IMR-90 (cell line): ENCODE measurements at regions not wholly inside any gene's neighbourhood (a gene's known extent, or its start where the extent isn't known, plus 50 kb on each side); places are given as distances from the start of the nearest gene placed in this dataset.

ENCODE experiments used
- ATAC-seq: fragments of 200-7000 bp; cut with Tn5 transposase; 2 replicates; pipeline ENCODE4 v1.9.1; 2020; ENCODE audit warnings: low read depth, mild to moderate bottlenecking, moderate library complexity
- BruUV-seq: library from RNA; stranded (reverse); fragments of 400-500 nt; replicated peaks from 2 replicates; lab custom pipeline; 2021; lab: Mats Ljungman, UMichigan
- CTCF ChIA-PET: fragments of 300-600 bp; formaldehyde crosslinking; extraction: SDS; loops from one replicate; lab custom pipeline; 2021; ENCODE audit warnings: antibody characterized with exemption; lab: Yijun Ruan, JAX
- POLR2A ChIA-PET: fragments of 300-600 bp; sonication (Branson Sonifier 250); formaldehyde crosslinking; loops from one replicate; lab custom pipeline; 2022; ENCODE audit warnings: antibody characterized with exemption; ENCODE audit not compliant: unreplicated experiment; lab: Charles Lee
- DNase-seq: peaks from one replicate; pipeline ENCODE4 v3.0.0; 2013
- H2AFZ ChIP-seq: replicated peaks from 2 replicates; pipeline ENCODE3; 2013; ENCODE audit warnings: low read length, mild to moderate bottlenecking; ENCODE audit not compliant: poor library complexity
- H2AK5ac ChIP-seq: 2 replicates; pipeline ENCODE4 v1.6.1; 2013; ENCODE audit warnings: low read depth, low read length, inconsistent platforms
- H2AK9ac ChIP-seq: replicated peaks from 2 replicates; pipeline ENCODE3; 2013; ENCODE audit warnings: mild to moderate bottlenecking, low read depth, low read length, moderate library complexity; ENCODE audit not compliant: poor library complexity
- H2BK120ac ChIP-seq: 2 replicates; pipeline ENCODE4 v1.6.1; 2013; ENCODE audit warnings: low read depth, low read length, inconsistent platforms
- H2BK15ac ChIP-seq: 3 replicates; pipeline ENCODE4 v1.6.1; 2013; ENCODE audit warnings: low read depth, low read length, inconsistent platforms
- H2BK20ac ChIP-seq: 2 replicates; pipeline ENCODE4 v1.6.1; 2013; ENCODE audit warnings: low read depth, mild to moderate bottlenecking, inconsistent platforms, low read length, moderate library complexity
- H2BK5ac ChIP-seq: 2 replicates; pipeline ENCODE4 v1.6.1; 2013; ENCODE audit warnings: mild to moderate bottlenecking, low read depth, low read length, inconsistent platforms; ENCODE audit not compliant: poor library complexity, severe bottlenecking
- H3K14ac ChIP-seq: replicated peaks from 2 replicates; pipeline ENCODE4 v1.6.1; 2013; ENCODE audit warnings: low read depth, low read length, inconsistent platforms
- H3K18ac ChIP-seq: 2 replicates; pipeline ENCODE4 v1.6.1; 2013; ENCODE audit warnings: low read depth, low read length, control low read depth
- H3K23ac ChIP-seq: 2 replicates; pipeline ENCODE4 v1.6.1; 2013; ENCODE audit warnings: low read depth, low read length, inconsistent platforms
- H3K27ac ChIP-seq: 2 replicates; pipeline ENCODE4 v1.5.1; 2013; ENCODE audit warnings: mild to moderate bottlenecking, control low read depth, low read length; ENCODE audit not compliant: insufficient read depth
- H3K27me3 ChIP-seq: 2 replicates; pipeline ENCODE4 v1.6.1; 2013; ENCODE audit warnings: low read length; ENCODE audit not compliant: control insufficient read depth, insufficient read depth
- H3K36me3 ChIP-seq: 2 replicates; pipeline ENCODE4 v1.6.1; 2013; ENCODE audit warnings: low read length, mixed read lengths; ENCODE audit not compliant: control insufficient read depth, insufficient read depth
- H3K4ac ChIP-seq: 2 replicates; pipeline ENCODE4 v1.6.1; 2013; ENCODE audit warnings: low read depth, low read length, inconsistent platforms
- H3K4me1 ChIP-seq: 2 replicates; pipeline ENCODE4 v1.6.1; 2013; ENCODE audit warnings: low read length, mixed read lengths; ENCODE audit not compliant: control insufficient read depth, insufficient read depth
- H3K4me2 ChIP-seq: 2 replicates; pipeline ENCODE4 v1.6.1; 2013; ENCODE audit warnings: low read depth, mild to moderate bottlenecking, control low read depth, low read length, moderate library complexity
- H3K4me3 ChIP-seq: 2 replicates; pipeline ENCODE4 v1.5.1; 2013; ENCODE audit warnings: low read depth, mild to moderate bottlenecking, control low read depth, low read length, moderate library complexity; ENCODE audit not compliant: insufficient read depth
- H3K56ac ChIP-seq: 2 replicates; pipeline ENCODE4 v1.6.1; 2013; ENCODE audit warnings: low read length, inconsistent platforms; ENCODE audit not compliant: insufficient read depth; ENCODE audit errors: extremely low read depth
- H3K79me1 ChIP-seq, 2 experiments: 2 replicates each; pipeline ENCODE4 v1.6.1; 2013; ENCODE audit warnings: low read length in 2 of 2, inconsistent platforms in 1 of 2, low read depth in 1 of 2
- H3K9ac ChIP-seq: 2 replicates; pipeline ENCODE4 v1.6.1; 2013; ENCODE audit warnings: low read depth, low read length, control low read depth
- H3K9me1 ChIP-seq: 2 replicates; pipeline ENCODE4 v1.6.1; 2013; ENCODE audit warnings: low read length, inconsistent platforms; ENCODE audit not compliant: insufficient read depth
- H3K9me3 ChIP-seq: 2 replicates; pipeline ENCODE4 v1.6.1; 2013; ENCODE audit warnings: low read length; ENCODE audit not compliant: control insufficient read depth, insufficient read depth
- H4K20me1 ChIP-seq: 2 replicates; pipeline ENCODE4 v1.6.1; 2013; ENCODE audit warnings: low read length, inconsistent platforms; ENCODE audit not compliant: insufficient read depth
- H4K5ac ChIP-seq: 2 replicates; pipeline ENCODE4 v1.6.1; 2013; ENCODE audit warnings: mild to moderate bottlenecking, low read depth, low read length, control low read depth
- H4K8ac ChIP-seq, 2 experiments: 2 replicates each; pipeline ENCODE4 v1.6.1; 2013; ENCODE audit warnings: low read depth in 2 of 2, low read length in 2 of 2, control low read depth in 1 of 2, inconsistent platforms in 1 of 2
- H4K91ac ChIP-seq: 2 replicates; pipeline ENCODE4 v1.6.1; 2013; ENCODE audit warnings: low read depth, low read length, inconsistent platforms; ENCODE audit not compliant: insufficient read depth
- BHLHE40 ChIP-seq: fragments of 150-350 bp; IDR thresholded peaks from 2 replicates; pipeline ENCODE4 v1.6.1; 2016; ENCODE audit warnings: mild to moderate bottlenecking, low read depth, low read length
- CEBPB ChIP-seq: IDR thresholded peaks from 2 replicates; pipeline ENCODE4 v1.6.1; 2012; ENCODE audit warnings: low read depth, low read length, improper control_type of control experiment
- CHD1 ChIP-seq: IDR thresholded peaks from 2 replicates; pipeline ENCODE4 v1.6.1; 2012; ENCODE audit warnings: low read depth, low read length, improper control_type of control experiment
- MAFK ChIP-seq: IDR thresholded peaks from 2 replicates; pipeline ENCODE4 v1.6.1; 2012; ENCODE audit warnings: low read depth, low read length, improper control_type of control experiment
- MAZ ChIP-seq: IDR thresholded peaks from 2 replicates; pipeline ENCODE4 v1.6.1; 2012; ENCODE audit warnings: low read depth, mild to moderate bottlenecking, low read length, improper control_type of control experiment, moderate library complexity, borderline replicate concordance
- MXI1 ChIP-seq: IDR thresholded peaks from 2 replicates; pipeline ENCODE4 v1.6.1; 2012; ENCODE audit warnings: low read depth, mild to moderate bottlenecking, low read length, moderate library complexity, borderline replicate concordance
- POLR2A ChIP-seq: IDR thresholded peaks from 2 replicates; pipeline ENCODE4 v1.6.1; 2012; ENCODE audit warnings: mild to moderate bottlenecking, low read depth, low read length
- RAD21 ChIP-seq: IDR thresholded peaks from 2 replicates; pipeline ENCODE4 v1.6.1; 2012; ENCODE audit warnings: low read length, improper control_type of control experiment
- RCOR1 ChIP-seq: IDR thresholded peaks from 2 replicates; pipeline ENCODE4 v1.6.1; 2012; ENCODE audit warnings: mild to moderate bottlenecking, low read length, improper control_type of control experiment; ENCODE audit not compliant: insufficient replicate concordance
- RFX5 ChIP-seq: IDR thresholded peaks from 2 replicates; pipeline ENCODE4 v1.8.0; 2012; ENCODE audit warnings: low read depth, mild to moderate bottlenecking, low read length, moderate library complexity
- WGBS, 2 experiments: methylation state at CpG; one replicate each; pipeline versions ENCODE4 v1.1.5 to v1.1.7; 2013; ENCODE audit warnings: missing lambda C conversion rate in 2 of 2; ENCODE audit not compliant: insufficient read length in 1 of 2; ENCODE audit errors: extremely low coverage in 2 of 2; 5-methylcytosine and 5-hydroxymethylcytosine counted together
- dilution Hi-C: fragments of 300-500 bp; cut with HindIII; formaldehyde crosslinking; loops from one replicate; pipeline ENCODE4 v1.14.3; 2018; ENCODE audit warnings: low sequenced_read_pairs; ENCODE audit not compliant: unreplicated experiment
- in situ Hi-C: fragments of 300-500 bp; cut with MboI; formaldehyde crosslinking; loops from 3 replicates; pipeline ENCODE4 v1.14.3; 2019; ENCODE audit warnings: low sequenced_read_pairs, inconsistent platforms, mixed read lengths
- intact Hi-C: fragments of 100-400 bp; cut with micrococcal nuclease; formaldehyde crosslinking; loops from 2 replicates; pipeline ENCODE4 v1.10.0; 2022
- TF ChIP-seq, protein P1 (sequence below): conservative IDR thresholded peaks from 2 replicates; pipeline ENCODE4 v1.5.1; 2012; ENCODE audit warnings: mild to moderate bottlenecking, low read depth, low read length, improper control_type of control experiment
- TF ChIP-seq, protein P2 (sequence below): fragments of 150-350 bp; IDR thresholded peaks from 2 replicates; pipeline ENCODE4 v1.6.1; 2017; ENCODE audit warnings: mild to moderate bottlenecking, antibody characterized with exemption, low read length, low read depth

DNA sequence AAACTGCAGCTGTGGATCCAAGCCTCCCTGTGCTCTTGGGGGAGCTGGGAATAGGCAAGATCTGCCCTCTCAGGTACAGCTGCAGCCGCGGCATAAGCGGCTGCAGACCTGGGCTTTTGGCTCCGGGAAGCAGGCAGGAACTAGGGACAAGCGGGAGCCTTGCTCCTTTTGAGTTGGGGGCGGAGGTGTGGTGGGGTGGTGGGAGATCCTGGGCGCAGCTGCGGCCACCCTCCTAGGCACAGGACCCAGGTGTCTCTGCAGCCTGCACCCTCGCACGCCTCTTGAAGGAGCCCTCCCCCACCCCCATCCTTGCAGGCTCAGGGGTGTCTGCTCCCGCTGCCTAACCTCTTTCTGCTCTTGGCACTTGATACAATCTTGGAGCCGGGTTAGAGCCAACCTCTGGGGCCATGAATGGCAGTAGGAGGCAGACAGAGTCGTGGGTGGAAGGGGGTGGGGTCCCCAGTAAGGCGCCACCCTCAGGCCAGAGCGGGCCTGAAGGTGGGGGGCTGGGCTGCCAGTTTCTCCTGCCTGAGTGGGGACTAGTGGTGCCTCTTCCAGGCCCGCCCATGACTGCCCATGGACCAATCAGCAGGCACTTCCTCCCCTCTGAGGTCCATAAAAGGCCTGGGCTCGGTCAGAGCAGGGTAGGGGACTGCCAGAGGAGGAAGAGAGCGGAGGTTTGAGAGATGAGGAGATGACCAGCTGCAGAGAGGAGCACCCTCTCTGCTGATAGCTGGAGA is 267.6 kb upstream of the TNC start:
- Histone ChIP-seq H2AFZ (no peak overlapping the region), H2BK5ac (no peak overlapping the region), H3K9ac (no peak overlapping the region), H3K18ac (no peak overlapping the region), H4K20me1 (no peaks in the 10 kb centered on the region), H2BK15ac (no peak overlapping the region), H4K8ac (no peak overlapping the region), H2BK20ac (no peak overlapping the region), H3K4me2 (no peak overlapping the region), H2BK120ac (no peak overlapping the region), H4K91ac (no peak overlapping the region), H2AK9ac (no peak overlapping the region), H3K9me3 (peaks cover 10% of the 10 kb centered on the region), H3K9me1 (no peaks in the 10 kb centered on the region), H3K56ac (no peak overlapping the region), H3K14ac (no peak overlapping the region), H3K27ac (no peak overlapping the region), H3K36me3 (no peaks in the 10 kb centered on the region), H3K27me3 (no peaks in the 10 kb centered on the region), H2AK5ac (no peak overlapping the region), H3K4ac (no peak overlapping the region), H3K79me1 (no peaks in the 10 kb centered on the region), H4K5ac (no peak overlapping the region), H3K4me3 (no peak overlapping the region), H3K23ac (no peak overlapping the region), H3K4me1 (no peaks in the 10 kb centered on the region)
- 100% methylated on average over 2 of the region's 18 CpGs; no CpG with 5 or more reads in 1 of the 2 experiments for WGBS, 2 experiments
- TF ChIP-seq RAD21 = no peak
- no peak for TF ChIP-seq MAZ
- TF ChIP-seq RFX5 = no peak
- TF ChIP-seq, protein P1, sequence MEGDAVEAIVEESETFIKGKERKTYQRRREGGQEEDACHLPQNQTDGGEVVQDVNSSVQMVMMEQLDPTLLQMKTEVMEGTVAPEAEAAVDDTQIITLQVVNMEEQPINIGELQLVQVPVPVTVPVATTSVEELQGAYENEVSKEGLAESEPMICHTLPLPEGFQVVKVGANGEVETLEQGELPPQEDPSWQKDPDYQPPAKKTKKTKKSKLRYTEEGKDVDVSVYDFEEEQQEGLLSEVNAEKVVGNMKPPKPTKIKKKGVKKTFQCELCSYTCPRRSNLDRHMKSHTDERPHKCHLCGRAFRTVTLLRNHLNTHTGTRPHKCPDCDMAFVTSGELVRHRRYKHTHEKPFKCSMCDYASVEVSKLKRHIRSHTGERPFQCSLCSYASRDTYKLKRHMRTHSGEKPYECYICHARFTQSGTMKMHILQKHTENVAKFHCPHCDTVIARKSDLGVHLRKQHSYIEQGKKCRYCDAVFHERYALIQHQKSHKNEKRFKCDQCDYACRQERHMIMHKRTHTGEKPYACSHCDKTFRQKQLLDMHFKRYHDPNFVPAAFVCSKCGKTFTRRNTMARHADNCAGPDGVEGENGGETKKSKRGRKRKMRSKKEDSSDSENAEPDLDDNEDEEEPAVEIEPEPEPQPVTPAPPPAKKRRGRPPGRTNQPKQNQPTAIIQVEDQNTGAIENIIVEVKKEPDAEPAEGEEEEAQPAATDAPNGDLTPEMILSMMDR = no peak
- no peak for TF ChIP-seq MXI1
- TF ChIP-seq, protein P2, sequence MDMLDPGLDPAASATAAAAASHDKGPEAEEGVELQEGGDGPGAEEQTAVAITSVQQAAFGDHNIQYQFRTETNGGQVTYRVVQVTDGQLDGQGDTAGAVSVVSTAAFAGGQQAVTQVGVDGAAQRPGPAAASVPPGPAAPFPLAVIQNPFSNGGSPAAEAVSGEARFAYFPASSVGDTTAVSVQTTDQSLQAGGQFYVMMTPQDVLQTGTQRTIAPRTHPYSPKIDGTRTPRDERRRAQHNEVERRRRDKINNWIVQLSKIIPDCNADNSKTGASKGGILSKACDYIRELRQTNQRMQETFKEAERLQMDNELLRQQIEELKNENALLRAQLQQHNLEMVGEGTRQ = no peak
- TF ChIP-seq POLR2A = no peak
- TF ChIP-seq RCOR1 = no peak
- no peak for TF ChIP-seq CHD1
- no peak for TF ChIP-seq CEBPB
- TF ChIP-seq MAFK = no peak
- TF ChIP-seq BHLHE40 = no peak
- intact Hi-C loops (no loop called here), in situ Hi-C loops (no loop called here), dilution Hi-C loops (no loop called here)
- BruUV-seq = no TSS peak
- ATAC-seq = no peak
- DNase-seq = no peak
- POLR2A ChIA-PET = no interaction called here
- CTCF ChIA-PET = no interaction called here
